CD4-positive, alpha-beta T cell (primary cell): ENCODE measurements at regions not wholly inside any gene's neighbourhood (a gene's known extent, or its start where the extent isn't known, plus 50 kb on each side); places are given as distances from the start of the nearest gene placed in this dataset.

Source experiments
- ATAC-seq: fragments of 200-7000 bp; cut with Tn5 transposase; one replicate; pipeline ENCODE4 v1.10.0; 2022; ENCODE audit warnings: mild to moderate bottlenecking; ENCODE audit not compliant: poor library complexity
- CTCF ChIA-PET: fragments of 350-600 bp; sonication (Branson Sonifier 250); formaldehyde crosslinking; loops from one replicate; lab custom pipeline; 2021; ENCODE audit warnings: antibody characterized with exemption, inconsistent platforms; lab: Charles Lee
- POLR2A ChIA-PET: fragments of 350-600 bp; sonication (Branson Sonifier 250); formaldehyde crosslinking; loops from one replicate; lab custom pipeline; 2021; ENCODE audit warnings: antibody characterized with exemption, inconsistent platforms; lab: Charles Lee
- DNase-seq, 14 experiments: peaks; one replicate each; pipeline ENCODE4 v3.0.0-alpha.2; 2013 to 2020; ENCODE audit warnings: mixed read lengths in 2 of 14
- H3K27ac ChIP-seq, 2 donors: one replicate each; pipeline versions ENCODE4 v1.5.1 to v1.7.0; 2013; ENCODE audit warnings: low read length in 2 of 2, low read depth in 1 of 2, mild to moderate bottlenecking in 1 of 2
- H3K27me3 ChIP-seq, 2 experiments: 1 replicate in 1 of 2; 2 replicates in 1 of 2; pipeline versions ENCODE4 v1.6.1 to v1.7.0; 2013; ENCODE audit warnings: low read length in 2 of 2, control low read depth in 1 of 2, mild to moderate bottlenecking in 1 of 2, moderate library complexity in 1 of 2; ENCODE audit not compliant: insufficient read depth in 2 of 2, control insufficient read depth in 1 of 2
- H3K36me3 ChIP-seq: one replicate; pipeline ENCODE4 v1.6.1; 2013; ENCODE audit warnings: low read length, control low read depth; ENCODE audit not compliant: insufficient read depth
- H3K4me1 ChIP-seq: one replicate; pipeline ENCODE4 v1.6.1; 2013; ENCODE audit warnings: low read length, control low read depth; ENCODE audit not compliant: insufficient read depth
- H3K4me3 ChIP-seq: one replicate; pipeline ENCODE4 v1.5.1; 2013; ENCODE audit warnings: mild to moderate bottlenecking, low read length, moderate library complexity
- H3K9me3 ChIP-seq, 2 experiments: 1 replicate in 1 of 2; 2 replicates in 1 of 2; pipeline versions ENCODE4 v1.6.1 to v1.7.0; 2013; ENCODE audit warnings: low read length in 2 of 2, mild to moderate bottlenecking in 2 of 2, control low read depth in 1 of 2, moderate library complexity in 1 of 2; ENCODE audit not compliant: control insufficient read depth in 1 of 2, insufficient read depth in 1 of 2
- H3K27ac Mint-ChIP-seq: one replicate; pipeline ENCODE4 v1.8.0; 2020; ENCODE audit warnings: mixed read lengths
- H3K27me3 Mint-ChIP-seq: one replicate; pipeline ENCODE4 v1.8.0; 2021; ENCODE audit warnings: mixed read lengths
- H3K36me3 Mint-ChIP-seq: one replicate; pipeline ENCODE4 v1.8.0; 2021; ENCODE audit warnings: low read depth, mixed read lengths
- H3K4me1 Mint-ChIP-seq: one replicate; pipeline ENCODE4 v1.8.0; 2021; ENCODE audit warnings: low read depth, mixed read lengths
- H3K4me3 Mint-ChIP-seq: one replicate; pipeline ENCODE4 v1.8.0; 2020; ENCODE audit warnings: mild to moderate bottlenecking, mixed read lengths
- H3K9me3 Mint-ChIP-seq: one replicate; pipeline ENCODE4 v1.8.0; 2020; ENCODE audit warnings: mixed read lengths
- intact Hi-C, 2 experiments: fragments of 100-400 bp; cut with DNase I in 1 of 2; cut with micrococcal nuclease in 1 of 2; formaldehyde crosslinking; loops; one replicate each; pipeline versions ENCODE4 v1.15.1 to v1.9.0; 2023 to 2025; cut with DNase I, micrococcal nuclease
- TF ChIP-seq, protein P1 (sequence below): fragments of 200-600 bp; IDR thresholded peaks from one replicate; pipeline ENCODE4 v1.8.0; 2022; ENCODE audit warnings: antibody characterized with exemption, mild to moderate bottlenecking

DNA sequence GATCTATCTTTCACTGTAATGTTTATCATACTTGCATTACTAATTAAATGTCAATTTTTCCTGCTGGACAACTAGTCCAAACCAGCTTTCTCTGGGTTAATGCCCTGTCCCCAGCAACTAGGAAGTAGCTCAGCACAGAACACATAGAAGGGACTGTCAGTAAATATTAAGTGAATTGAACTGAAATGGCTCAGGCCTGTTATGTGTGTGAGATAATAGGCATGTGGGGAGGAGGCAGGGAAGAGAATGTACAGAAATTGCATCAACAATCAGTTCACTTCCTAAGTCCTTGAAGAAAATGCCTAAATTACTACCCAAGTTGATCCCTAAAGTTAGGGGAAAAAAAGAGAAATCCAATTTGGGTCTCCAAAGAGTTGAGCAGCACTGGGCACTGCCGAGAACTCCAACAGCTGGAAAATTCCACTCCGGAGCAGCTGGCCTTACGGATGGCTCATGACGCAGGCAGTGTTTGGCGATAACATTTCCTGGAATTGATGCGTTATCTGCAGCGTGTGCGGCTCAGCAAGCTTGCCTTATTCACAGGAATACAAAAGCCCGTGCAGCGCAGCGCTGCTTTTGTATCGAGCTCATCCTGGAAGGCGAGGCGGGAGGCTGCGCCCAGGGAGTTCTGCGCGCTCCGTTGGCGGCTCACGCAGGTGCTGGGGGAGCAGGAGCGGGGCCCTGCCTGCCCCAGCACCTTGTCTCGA lies 297.3 kb upstream of the LCORL start:
- Histone ChIP-seq H3K27me3 (peaks cover 4 to 6% of the 10 kb centered on the region in 2 experiments), H3K9me3 (no peaks in the 10 kb centered on the region), H3K27ac (no peak overlapping the region), H3K4me3 (no peak overlapping the region), H3K36me3 (no peaks in the 10 kb centered on the region), H3K4me1 (no peaks in the 10 kb centered on the region)
- H3K36me3 Mint-ChIP-seq: no peaks in the 10 kb centered on the region
- ChIA-PET POLR2A (no interaction called here), CTCF (no interaction called here)
- intact Hi-C loops: no loop called here
- ATAC-seq: no peak
- H3K27ac Mint-ChIP-seq: no peak overlapping the region
- no peak overlapping the region for H3K4me3 Mint-ChIP-seq
- TF ChIP-seq, protein P1, sequence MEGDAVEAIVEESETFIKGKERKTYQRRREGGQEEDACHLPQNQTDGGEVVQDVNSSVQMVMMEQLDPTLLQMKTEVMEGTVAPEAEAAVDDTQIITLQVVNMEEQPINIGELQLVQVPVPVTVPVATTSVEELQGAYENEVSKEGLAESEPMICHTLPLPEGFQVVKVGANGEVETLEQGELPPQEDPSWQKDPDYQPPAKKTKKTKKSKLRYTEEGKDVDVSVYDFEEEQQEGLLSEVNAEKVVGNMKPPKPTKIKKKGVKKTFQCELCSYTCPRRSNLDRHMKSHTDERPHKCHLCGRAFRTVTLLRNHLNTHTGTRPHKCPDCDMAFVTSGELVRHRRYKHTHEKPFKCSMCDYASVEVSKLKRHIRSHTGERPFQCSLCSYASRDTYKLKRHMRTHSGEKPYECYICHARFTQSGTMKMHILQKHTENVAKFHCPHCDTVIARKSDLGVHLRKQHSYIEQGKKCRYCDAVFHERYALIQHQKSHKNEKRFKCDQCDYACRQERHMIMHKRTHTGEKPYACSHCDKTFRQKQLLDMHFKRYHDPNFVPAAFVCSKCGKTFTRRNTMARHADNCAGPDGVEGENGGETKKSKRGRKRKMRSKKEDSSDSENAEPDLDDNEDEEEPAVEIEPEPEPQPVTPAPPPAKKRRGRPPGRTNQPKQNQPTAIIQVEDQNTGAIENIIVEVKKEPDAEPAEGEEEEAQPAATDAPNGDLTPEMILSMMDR: no peak
- H3K9me3 Mint-ChIP-seq: no peaks in the 10 kb centered on the region
- H3K27me3 Mint-ChIP-seq: peaks cover 21% of the 10 kb centered on the region
- DNase-seq: no peak
- no peaks in the 10 kb centered on the region for H3K4me1 Mint-ChIP-seq

GRCh38 chr4:18314731-18315130 lies 293.2 kb upstream of the LCORL start:
- Histone ChIP-seq H3K4me3 (no peak overlapping the region), H3K27ac (no peak overlapping the region), H3K27me3 (peaks cover 4 to 6% of the 10 kb centered on the region in 2 experiments), H3K36me3 (no peaks in the 10 kb centered on the region), H3K9me3 (no peaks in the 10 kb centered on the region), H3K4me1 (no peaks in the 10 kb centered on the region)
- H3K9me3 Mint-ChIP-seq: peaks cover 9% of the 10 kb centered on the region
- peaks cover 14% of the 10 kb centered on the region for H3K27me3 Mint-ChIP-seq
- no peak for DNase-seq
- TF ChIP-seq, protein P1: no peak
- no peak overlapping the region for H3K4me3 Mint-ChIP-seq
- intact Hi-C loops: no loop called here
- POLR2A ChIA-PET: no interaction called here
- no peaks in the 10 kb centered on the region for H3K4me1 Mint-ChIP-seq
- H3K36me3 Mint-ChIP-seq: no peaks in the 10 kb centered on the region
- ATAC-seq: no peak
- no peak overlapping the region for H3K27ac Mint-ChIP-seq
- CTCF ChIA-PET: no interaction called here

DNA sequence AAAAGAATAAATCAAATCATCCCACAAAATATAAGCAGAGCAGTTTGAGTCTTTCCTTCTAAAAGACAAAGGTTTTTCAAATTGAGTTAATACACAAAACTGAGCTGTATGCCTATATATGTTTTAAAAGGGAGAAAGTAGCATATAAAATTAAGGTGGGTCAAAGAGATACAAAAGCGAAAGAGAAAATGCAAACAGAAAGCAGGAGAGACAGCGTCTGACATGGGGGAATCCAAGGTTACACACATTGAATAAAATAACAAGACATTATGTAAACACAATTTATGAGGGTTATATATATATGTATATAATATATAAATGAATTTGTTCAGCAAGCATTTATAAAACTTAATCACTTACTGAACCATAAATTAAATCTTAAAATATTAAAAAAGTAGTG lies 276.1 kb upstream of the LCORL start:
- H3K4me3 ChIP-seq: no peak overlapping the region
- ChIA-PET CTCF (no interaction called here), POLR2A (no interaction called here)
- no peak for DNase-seq
- H3K4me1 Mint-ChIP-seq: no peaks in the 10 kb centered on the region
- H3K27me3 Mint-ChIP-seq: no peaks in the 10 kb centered on the region
- H3K4me3 Mint-ChIP-seq: no peak overlapping the region
- TF ChIP-seq, protein P1: no peak
- no peaks in the 10 kb centered on the region for H3K36me3 ChIP-seq
- H3K9me3 ChIP-seq: no peaks in the 10 kb centered on the region
- H3K36me3 Mint-ChIP-seq: no peaks in the 10 kb centered on the region
- H3K4me1 ChIP-seq: no peaks in the 10 kb centered on the region
- no peak for ATAC-seq
- no peak overlapping the region for H3K27ac Mint-ChIP-seq
- no peaks in the 10 kb centered on the region for H3K27me3 ChIP-seq
- H3K27ac ChIP-seq: no peak overlapping the region
- intact Hi-C loops: no loop called here
- no peaks in the 10 kb centered on the region for H3K9me3 Mint-ChIP-seq
